ENCODE measurements at regions not wholly inside any gene's neighbourhood (a gene's known extent, or its start where the extent isn't known, plus 50 kb on each side); places are given as distances from the start of the nearest gene placed in this dataset.

- no peak for TF ChIP-seq CTCF (IDR thresholded peaks at IDR 0.05)
- no peak for TF ChIP-seq POLR2A (IDR thresholded peaks at IDR 0.05)
- no peak for TF ChIP-seq POLR2AphosphoS5 (IDR thresholded peaks at IDR 0.05)
- TF ChIP-seq EP300 (IDR thresholded peaks at IDR 0.05): no peak
These were observed 1171.4 kb downstream of the TBC1D22A start for GRCh38 chr22:47933891-47934290.
